Trophoblast cell (in vitro differentiated cells and primary cell): ENCODE measurements at regions not wholly inside any gene's neighbourhood (a gene's known extent, or its start where the extent isn't known, plus 50 kb on each side); places are given as distances from the start of the nearest gene placed in this dataset.

Experiments used
- DNase-seq, 2 donors: peaks; one replicate each; pipeline ENCODE4 v3.0.0-alpha.2; 2016
- H2AFZ ChIP-seq: 2 replicates; pipeline ENCODE4 v1.6.1; 2013; ENCODE audit warnings: low read length, moderate library complexity, mild to moderate bottlenecking; ENCODE audit not compliant: insufficient read depth, poor library complexity
- H2AK5ac ChIP-seq: 2 replicates; pipeline ENCODE4 v1.6.1; 2013; ENCODE audit warnings: mild to moderate bottlenecking, low read length
- H2BK120ac ChIP-seq: 2 replicates; pipeline ENCODE4 v1.6.1; 2013; ENCODE audit warnings: low read length, mild to moderate bottlenecking, moderate library complexity; ENCODE audit not compliant: insufficient read depth, poor library complexity
- H2BK12ac ChIP-seq: 2 replicates; pipeline ENCODE4 v1.6.1; 2013; ENCODE audit warnings: mild to moderate bottlenecking, low read length, moderate library complexity
- H2BK5ac ChIP-seq: 2 replicates; pipeline ENCODE4 v1.6.1; 2013; ENCODE audit warnings: low read length, low read depth, moderate library complexity, mild to moderate bottlenecking; ENCODE audit not compliant: poor library complexity
- H3K14ac ChIP-seq: 2 replicates; pipeline ENCODE4 v1.6.1; 2013; ENCODE audit warnings: mild to moderate bottlenecking, low read length
- H3K18ac ChIP-seq: 2 replicates; pipeline ENCODE4 v1.6.1; 2013; ENCODE audit warnings: mild to moderate bottlenecking, low read length
- H3K23ac ChIP-seq: 2 replicates; pipeline ENCODE4 v1.6.1; 2013; ENCODE audit warnings: low read length
- H3K27ac ChIP-seq: 2 replicates; pipeline ENCODE4 v1.5.1; 2013; ENCODE audit warnings: low read depth, mild to moderate bottlenecking, inconsistent platforms, low read length, moderate library complexity
- H3K27me3 ChIP-seq: 2 replicates; pipeline ENCODE4 v1.6.1; 2013; ENCODE audit warnings: inconsistent platforms, mild to moderate bottlenecking, low read length, moderate library complexity; ENCODE audit not compliant: insufficient read depth
- H3K36me3 ChIP-seq, 2 experiments: 1 replicate in 1 of 2; 2 replicates in 1 of 2; pipeline ENCODE4 v1.6.1; 2013; ENCODE audit warnings: low read length in 2 of 2, mild to moderate bottlenecking in 2 of 2, moderate library complexity in 1 of 2; ENCODE audit not compliant: insufficient read depth in 2 of 2, control insufficient read depth in 1 of 2
- H3K4ac ChIP-seq: 2 replicates; pipeline ENCODE4 v1.6.1; 2013; ENCODE audit warnings: low read depth, mild to moderate bottlenecking, low read length, moderate library complexity
- H3K4me1 ChIP-seq, 2 experiments: 1 replicate in 1 of 2; 2 replicates in 1 of 2; pipeline ENCODE4 v1.6.1; 2013; ENCODE audit warnings: low read length in 2 of 2, mild to moderate bottlenecking in 2 of 2, moderate library complexity in 1 of 2; ENCODE audit not compliant: insufficient read depth in 2 of 2, control insufficient read depth in 1 of 2
- H3K4me2 ChIP-seq: 2 replicates; pipeline ENCODE4 v1.6.1; 2013; ENCODE audit warnings: inconsistent platforms, mild to moderate bottlenecking, low read length, moderate library complexity
- H3K4me3 ChIP-seq: 2 replicates; pipeline ENCODE4 v1.5.1; 2013; ENCODE audit warnings: mild to moderate bottlenecking, low read depth, low read length, inconsistent platforms
- H3K79me1 ChIP-seq: one replicate; pipeline ENCODE4 v1.6.1; 2013; ENCODE audit warnings: low read length
- H3K79me2 ChIP-seq: 2 replicates; pipeline ENCODE4 v1.6.1; 2013; ENCODE audit warnings: low read length, mild to moderate bottlenecking; ENCODE audit not compliant: control insufficient read depth, insufficient read depth, poor library complexity
- H3K9ac ChIP-seq: 2 replicates; pipeline ENCODE4 v1.6.1; 2013; ENCODE audit warnings: mild to moderate bottlenecking, low read length
- H3K9me3 ChIP-seq: 2 replicates; pipeline ENCODE4 v1.6.1; 2013; ENCODE audit warnings: low read depth, mild to moderate bottlenecking, control low read depth, inconsistent platforms, low read length; ENCODE audit not compliant: insufficient read depth
- H4K12ac ChIP-seq: 2 replicates; pipeline ENCODE4 v1.6.1; 2013; ENCODE audit warnings: low read depth, mild to moderate bottlenecking, low read length, moderate library complexity
- H4K8ac ChIP-seq: 2 replicates; pipeline ENCODE4 v1.6.1; 2013; ENCODE audit warnings: low read depth, mild to moderate bottlenecking, low read length, moderate library complexity
- H4K91ac ChIP-seq: one replicate; pipeline ENCODE4 v1.6.1; 2013; ENCODE audit warnings: low read depth, mild to moderate bottlenecking, low read length, moderate library complexity
- whole genome bisulfite sequencing: extraction: QIAGEN DNeasy Blood & Tissue Kit; methylation state at CpG from one replicate; pipeline ENCODE4 v1.1.7; 2013; ENCODE audit warnings: missing lambda C conversion rate; ENCODE audit not compliant: insufficient read length, insufficient coverage; ENCODE audit errors: extremely low coverage; 5-methylcytosine and 5-hydroxymethylcytosine counted together

- no peak overlapping the region for H4K8ac ChIP-seq
- no peak overlapping the region for H2AK5ac ChIP-seq
- H3K27me3 ChIP-seq: no peaks in the 10 kb centered on the region
- H3K4ac ChIP-seq: no peak overlapping the region
- H2AFZ ChIP-seq: no peak overlapping the region
- H3K9ac ChIP-seq: no peak overlapping the region
- H2BK12ac ChIP-seq: no peak overlapping the region
- H4K91ac ChIP-seq: no peak overlapping the region
- H2BK120ac ChIP-seq: no peak overlapping the region
- H3K4me3 ChIP-seq: no peak overlapping the region
- H3K79me2 ChIP-seq: no peaks in the 10 kb centered on the region
- no peak overlapping the region for H3K14ac ChIP-seq
- no peaks in the 10 kb centered on the region for H3K79me1 ChIP-seq
- H2BK5ac ChIP-seq: no peak overlapping the region
- no peak overlapping the region for H3K23ac ChIP-seq
- no peaks in the 10 kb centered on the region for H3K36me3 ChIP-seq
- WGBS: no CpG with 5 or more reads among the region's 3 CpGs
- no peak overlapping the region for H4K12ac ChIP-seq
- no peak overlapping the region for H3K4me2 ChIP-seq
- no peak overlapping the region for H3K27ac ChIP-seq
- H3K9me3 ChIP-seq: peaks cover 3% of the 10 kb centered on the region
- no peak for DNase-seq
- H3K18ac ChIP-seq: no peak overlapping the region
- no peaks in the 10 kb centered on the region for H3K4me1 ChIP-seq
Measured at GRCh38 chr5:74143151-74143550, 497.4 kb downstream of the ENC1 start.

GRCh38 chr5:74141053-74141452 lies 499.5 kb downstream of the ENC1 start:
- Histone ChIP-seq H3K79me1 (no peaks in the 10 kb centered on the region), H3K4me2 (no peak overlapping the region), H3K4me1 (no peaks in the 10 kb centered on the region), H3K18ac (no peak overlapping the region), H4K8ac (no peak overlapping the region), H2AK5ac (no peak overlapping the region), H3K4ac (no peak overlapping the region), H3K9me3 (no peaks in the 10 kb centered on the region), H4K12ac (no peak overlapping the region), H3K79me2 (no peaks in the 10 kb centered on the region), H2BK5ac (no peak overlapping the region), H3K27ac (no peak overlapping the region), H4K91ac (no peak overlapping the region), H3K36me3 (no peaks in the 10 kb centered on the region), H3K4me3 (no peak overlapping the region), H3K23ac (no peak overlapping the region), H3K9ac (no peak overlapping the region), H3K14ac (no peak overlapping the region), H3K27me3 (no peaks in the 10 kb centered on the region), H2AFZ (no peak overlapping the region), H2BK12ac (no peak overlapping the region), H2BK120ac (no peak overlapping the region)
- no peak for DNase-seq
- no CpG with 5 or more reads among the region's 4 CpGs for WGBS

- Histone ChIP-seq H2BK5ac (no peak overlapping the region), H3K4me2 (no peak overlapping the region), H3K79me2 (no peaks in the 10 kb centered on the region), H3K4me3 (no peak overlapping the region), H2AK5ac (no peak overlapping the region), H2BK12ac (no peak overlapping the region), H4K91ac (no peak overlapping the region), H3K27ac (no peak overlapping the region), H3K36me3 (no peaks in the 10 kb centered on the region), H3K23ac (no peak overlapping the region), H3K18ac (no peak overlapping the region), H3K14ac (no peak overlapping the region), H3K9me3 (no peaks in the 10 kb centered on the region), H3K9ac (no peak overlapping the region), H3K27me3 (no peaks in the 10 kb centered on the region), H4K8ac (no peak overlapping the region), H3K79me1 (no peaks in the 10 kb centered on the region), H2BK120ac (no peak overlapping the region), H4K12ac (no peak overlapping the region), H2AFZ (no peak overlapping the region), H3K4me1 (no peaks in the 10 kb centered on the region), H3K4ac (no peak overlapping the region)
- no CpG with 5 or more reads among the region's 3 CpGs for WGBS
- no peak for DNase-seq
Measured at GRCh38 chr5:74140409-74140808, 500.1 kb downstream of the ENC1 start.

GRCh38 chr5:74139589-74139988 lies 500.9 kb downstream of the ENC1 start:
- Histone ChIP-seq H2AFZ (no peak overlapping the region), H3K79me1 (no peaks in the 10 kb centered on the region), H3K9ac (no peak overlapping the region), H3K36me3 (no peaks in the 10 kb centered on the region), H3K9me3 (no peaks in the 10 kb centered on the region), H3K4ac (no peak overlapping the region), H2BK5ac (no peak overlapping the region), H3K27ac (no peak overlapping the region), H3K4me2 (no peak overlapping the region), H4K12ac (no peak overlapping the region), H3K4me1 (no peaks in the 10 kb centered on the region), H2BK12ac (no peak overlapping the region), H2BK120ac (no peak overlapping the region), H3K79me2 (no peaks in the 10 kb centered on the region), H3K23ac (no peak overlapping the region), H3K4me3 (no peak overlapping the region), H3K14ac (no peak overlapping the region), H4K8ac (no peak overlapping the region), H3K18ac (no peak overlapping the region), H2AK5ac (no peak overlapping the region), H3K27me3 (no peaks in the 10 kb centered on the region), H4K91ac (no peak overlapping the region)
- no CpG with 5 or more reads among the region's 6 CpGs for WGBS
- DNase-seq: no peak
